Cardiac fibroblast (primary cell): ENCODE measurements at regions not wholly inside any gene's neighbourhood (a gene's known extent, or its start where the extent isn't known, plus 50 kb on each side); places are given as distances from the start of the nearest gene placed in this dataset.

Source experiments
- DNase-seq, 2 donors: peaks; one replicate each; pipeline versions ENCODE4 v3.0.0 to v3.0.0-alpha.2; 2010; ENCODE audit warnings: low read depth in 2 of 2
- H3K4me3 ChIP-seq, 2 donors: replicated peaks in 1 of 2; 1 replicate in 1 of 2; 2 replicates in 1 of 2; pipeline ENCODE4 v1.5.1; 2011; ENCODE audit warnings: low read depth in 2 of 2, low read length in 2 of 2, mild to moderate bottlenecking in 2 of 2, moderate library complexity in 1 of 2
- CTCF ChIP-seq: IDR thresholded peaks from one replicate; pipeline ENCODE4 v1.5.1; 2011; ENCODE audit warnings: low read depth, mild to moderate bottlenecking, low read length, inconsistent platforms

GRCh38 chr7:12943781-12944180 is 256.3 kb downstream of the ARL4A start:
- DNase-seq: no peak
- no peak overlapping the region for H3K4me3 ChIP-seq
- TF ChIP-seq CTCF: no peak

DNA sequence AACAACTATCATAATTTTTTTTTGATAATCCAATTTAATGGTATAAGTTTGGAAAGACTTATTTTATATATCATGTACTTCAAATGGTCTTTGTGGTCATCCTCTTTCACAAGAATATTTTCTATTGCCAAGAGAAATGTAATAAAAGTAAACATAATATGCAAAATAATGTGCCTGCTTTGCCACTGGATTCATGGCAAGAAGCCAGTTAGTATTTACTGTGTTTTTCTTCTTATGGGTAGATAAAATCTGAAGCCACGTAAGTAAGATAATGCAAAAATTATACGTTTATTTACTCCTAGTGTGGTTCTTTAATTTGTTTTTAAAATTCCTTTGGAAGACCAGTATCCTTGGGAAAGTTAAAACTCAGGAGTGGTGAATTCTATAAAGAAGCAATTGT is 258.5 kb downstream of the ARL4A start:
- no peak for DNase-seq
- TF ChIP-seq CTCF: no peak
- H3K4me3 ChIP-seq: no peak overlapping the region

DNA sequence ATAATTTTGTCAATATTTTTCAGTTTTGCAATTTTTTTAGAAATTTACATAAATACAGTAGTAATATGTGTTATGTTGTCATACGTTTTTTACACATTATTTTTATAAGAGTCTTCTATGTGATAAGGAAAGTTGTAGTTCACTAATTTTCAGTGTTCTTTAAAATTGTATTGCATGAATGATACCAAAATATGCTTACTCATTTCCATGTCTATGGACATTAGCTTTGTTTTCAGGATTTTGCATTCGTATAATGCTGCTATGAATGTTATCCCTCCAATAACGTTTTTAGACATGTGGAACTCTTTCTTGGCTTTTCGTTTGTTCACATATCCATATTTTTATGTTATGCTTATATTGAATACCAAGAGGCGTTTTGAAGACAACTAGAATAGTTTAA is 260.0 kb downstream of the ARL4A start:
- no peak overlapping the region for H3K4me3 ChIP-seq
- no peak for DNase-seq
- no peak for TF ChIP-seq CTCF

DNA sequence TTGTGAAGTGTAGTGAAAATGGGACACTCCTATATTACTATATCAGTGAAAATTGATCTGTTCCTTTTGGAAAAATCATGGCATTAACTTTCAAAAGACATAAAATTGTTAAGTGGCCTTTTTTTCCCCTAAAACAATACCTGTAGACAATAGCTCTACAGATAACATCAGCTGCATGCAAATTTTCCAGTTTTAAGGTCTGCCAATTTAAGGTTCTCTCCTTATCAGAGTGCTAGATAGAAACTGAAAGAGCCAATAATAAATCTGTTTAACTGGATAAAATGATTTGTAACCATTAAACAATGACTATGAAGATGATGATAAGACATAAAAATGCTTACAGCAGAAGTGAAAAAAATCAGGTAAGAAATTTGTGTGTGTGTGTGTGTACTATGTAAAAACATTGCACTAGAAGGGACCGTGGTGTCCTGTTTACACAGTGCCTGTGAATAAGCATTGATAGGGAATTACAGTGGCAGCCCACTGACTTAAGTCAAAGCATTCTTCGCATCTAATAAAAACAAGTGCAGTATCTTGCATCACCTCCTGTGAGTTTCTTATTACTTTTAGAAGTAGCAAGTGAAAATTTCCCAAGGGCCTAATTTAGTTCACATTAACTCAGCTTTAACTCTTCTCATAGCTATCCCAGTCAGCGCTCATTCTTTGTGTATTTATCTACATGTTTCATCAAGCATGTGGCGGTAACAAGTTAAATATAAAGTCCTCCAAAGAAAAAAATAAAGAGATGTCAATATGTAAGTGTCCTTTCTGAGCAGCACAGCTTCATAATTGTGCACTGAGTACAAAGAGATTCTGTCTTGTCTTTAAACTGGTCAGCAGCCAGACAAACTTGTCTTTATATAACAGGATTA is 261.9 kb downstream of the ARL4A start:
- DNase-seq: peak in 1 of 2 donors; percentile 37
- H3K4me3 ChIP-seq: no peak overlapping the region
- TF ChIP-seq CTCF: no peak

DNA sequence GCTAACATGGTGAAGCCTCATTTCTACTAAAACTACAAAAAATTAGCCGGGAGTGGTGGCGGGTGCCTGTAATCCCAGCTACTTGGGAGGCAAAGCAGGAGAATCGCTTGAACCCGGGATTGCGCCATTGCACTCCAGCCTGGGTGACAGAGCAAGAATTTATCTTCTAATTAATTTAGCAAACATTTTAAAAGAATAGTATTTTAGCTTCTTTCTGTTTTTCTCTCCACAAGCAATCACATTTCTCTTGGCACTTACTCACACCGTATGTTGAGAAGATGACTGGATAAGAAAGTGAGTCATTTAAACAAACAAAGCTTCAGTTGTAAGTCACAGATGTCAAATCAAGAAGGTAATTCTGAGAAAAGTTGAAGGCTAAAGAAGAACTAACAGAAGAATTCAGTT is 264.0 kb downstream of the ARL4A start:
- DNase-seq: peak; percentile 46 to 76
- TF ChIP-seq CTCF: no peak
- H3K4me3 ChIP-seq: no peak overlapping the region

DNA sequence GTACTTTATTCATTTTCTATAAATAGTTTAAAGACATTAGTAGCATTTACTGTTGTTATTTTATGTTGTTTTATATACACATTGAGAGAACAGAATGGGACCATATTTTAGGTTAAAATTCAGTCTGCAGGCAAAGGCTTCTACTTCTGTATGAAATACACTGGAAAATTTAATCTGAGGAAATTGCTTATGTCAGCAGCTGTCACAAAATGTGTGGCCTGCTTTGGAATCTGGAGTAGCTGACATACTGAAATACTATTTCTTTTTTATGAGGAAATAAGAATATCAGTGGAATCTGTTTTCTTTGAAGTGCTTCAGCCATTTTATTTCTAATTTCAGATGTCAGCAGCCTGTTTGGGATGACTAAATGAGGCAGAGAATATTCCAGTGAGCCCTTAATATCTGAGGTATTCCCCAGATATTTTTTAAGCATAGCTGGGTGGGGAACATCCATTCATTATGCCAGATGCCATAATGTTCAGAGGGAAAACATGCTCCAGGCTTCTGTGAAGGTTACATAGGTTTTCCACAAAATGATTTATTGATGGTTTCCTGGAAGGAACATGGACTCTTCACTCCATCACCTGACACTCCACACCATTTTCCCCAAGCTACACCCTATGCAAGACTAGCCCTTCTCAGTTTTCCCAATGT is 267.1 kb downstream of the ARL4A start:
- no peak for TF ChIP-seq CTCF

More for the DNA sequence above, 267.1 kb downstream of the ARL4A start:
- DNase-seq: no peak
- H3K4me3 ChIP-seq: no peak overlapping the region
